Heart right ventricle (tissue), 16 donors: ENCODE measurements at regions not wholly inside any gene's neighbourhood (a gene's known extent, or its start where the extent isn't known, plus 50 kb on each side); places are given as distances from the start of the nearest gene placed in this dataset.

Source experiments
- ATAC-seq, 8 donors: fragments of 200-7000 bp; cut with Tn5 transposase; one replicate each; pipeline ENCODE4 v1.9.1; 2020; ENCODE audit warnings: mild to moderate bottlenecking in 8 of 8, moderate library complexity in 8 of 8, moderate number of reproducible peaks in 1 of 8
- DNase-seq, 2 donors: peaks; one replicate each; pipeline ENCODE4 v3.0.0-alpha.2; 2020
- H3K27ac ChIP-seq, 10 donors: fragments of 200-600 bp; sonication (generic) in 2 of 10; one replicate each; pipeline versions ENCODE4 v1.5.0 to v1.8.0; 2020 to 2022; ENCODE audit warnings: mild to moderate bottlenecking in 3 of 10
- H3K27me3 ChIP-seq, 7 donors: fragments of 200-600 bp; one replicate each; pipeline ENCODE4 v1.8.0; 2021 to 2022; ENCODE audit warnings: mild to moderate bottlenecking in 2 of 7
- H3K36me3 ChIP-seq, 9 donors: fragments of 200-600 bp; sonication (generic) in 1 of 9; one replicate each; pipeline versions ENCODE4 v1.5.0 to v1.8.0; 2020 to 2022; ENCODE audit warnings: mild to moderate bottlenecking in 2 of 9
- H3K4me1 ChIP-seq, 9 donors: fragments of 200-600 bp; sonication (generic) in 1 of 9; one replicate each; pipeline versions ENCODE4 v1.5.0 to v1.8.0; 2020 to 2022; ENCODE audit warnings: mild to moderate bottlenecking in 4 of 9
- H3K4me3 ChIP-seq, 10 donors: fragments of 200-600 bp; sonication (generic) in 2 of 10; one replicate each; pipeline versions ENCODE4 v1.5.0 to v1.8.0; 2020 to 2022; ENCODE audit warnings: mild to moderate bottlenecking in 7 of 10, moderate library complexity in 2 of 10
- H3K9me3 ChIP-seq, 11 donors: fragments of 200-600 bp in 10 of 11; sonication (generic) in 2 of 11; one replicate each; pipeline versions ENCODE4 v1.5.0 to v1.8.0; 2013 to 2022; ENCODE audit warnings: mild to moderate bottlenecking in 2 of 11, control low read depth in 1 of 11, moderate library complexity in 1 of 11
- CTCF ChIP-seq, 9 donors: fragments of 200-600 bp; sonication (generic) in 2 of 9; IDR thresholded peaks; one replicate each; pipeline versions ENCODE4 v1.5.0 to v1.8.0; 2021 to 2022; ENCODE audit warnings: antibody characterized with exemption in 9 of 9, mild to moderate bottlenecking in 5 of 9, moderate library complexity in 1 of 9
- WGBS, 2 donors: extraction: QIAGEN DNeasy Blood & Tissue Kit; methylation state at CpG; one replicate each; pipeline ENCODE4 v1.1.7; 2013; ENCODE audit warnings: inconsistent platforms in 1 of 2; 5-methylcytosine and 5-hydroxymethylcytosine counted together
- intact Hi-C, 10 donors: fragments of 100-400 bp; cut with DNase I; formaldehyde crosslinking; loops; one replicate each; pipeline versions ENCODE4 v1.11.1 to v1.14.2; 2022
- donor health status: Arrhythmogenic right ventricular cardiomyopathy.
- donor health status: ischemic (EF 13 %, LVEDD 7.1; RV severe dilation, severe dysfunction).
- donor health status: healthy with polysubstance abuse.
- donor health status: DM: no; HTN: yes; CAD: no.
- donor health status: DM: no; HTN: no; CAD: no.
- donor health status: ischemic (EF 25% LVEDD 6.9; RV normal size, moderate dysfunction).
- donor health status: ischemic (EF 25% LVEDD 5.7; RV mildly dilated, moderate dysfunction).
- donor health status: healthy.
- donor health status: DM: yes; HTN: yes; CAD: no.
- donor health status: Ischemic cardiomyopathy.
- donor health status: ischemic (EF 35%, LVEDD 5.7; RV mildly dilated, moderate dysfunction).
- donor health status: nonischemic (EF 11% LVEDD 7.7; RV severe dilation, severe dysfunction).
- donor health status: DM: yes; HTN: yes; CAD: no.
- donor health status: PGD.
- donor health status: ischemic (EF 29% LVEDD 5.4; RV normal size, mild dysfunction).
- donor health status: nonischemic (EF 23%, LVEDD 6.1; RV moderate dilation, normal function).

DNA sequence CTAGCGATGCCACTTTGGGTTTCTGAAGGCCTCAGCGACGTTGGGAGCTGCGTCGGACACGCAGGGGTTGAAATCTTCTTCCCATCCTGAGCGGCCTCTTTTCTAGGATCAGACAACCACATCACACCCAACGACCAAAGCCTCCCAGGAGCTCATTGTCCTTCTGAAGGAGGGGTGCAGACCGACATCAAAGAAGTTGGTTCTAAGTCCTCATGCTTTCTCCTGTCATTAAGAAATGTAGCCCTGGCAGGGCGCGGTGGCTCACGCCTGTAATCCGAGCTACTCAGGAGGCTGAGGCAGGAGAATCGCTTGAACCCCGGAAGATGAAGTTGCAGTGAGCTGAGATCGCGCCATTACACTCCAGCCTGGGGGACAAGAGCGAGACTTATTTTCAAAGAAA, 1681.9 kb downstream of the TP53TG3F start:
- TF ChIP-seq CTCF (IDR thresholded peaks at IDR 0.05), result no peak
- no peaks in the 10 kb centered on the region for H3K4me1 ChIP-seq
- no peaks in the 10 kb centered on the region for H3K27me3 ChIP-seq
- peaks cover 0 to 61% (median 0%) of the 10 kb centered on the region in 11 donors for H3K9me3 ChIP-seq
- ATAC-seq (no peak), DNase-seq (no peak)
- no peak overlapping the region for H3K4me3 ChIP-seq
- 74 to 76% methylated on average over 18 of the region's 18 CpGs for WGBS, 2 donors
- H3K27ac ChIP-seq, result no peak overlapping the region
- intact Hi-C loops, result no loop called here
- H3K36me3 ChIP-seq, result no peaks in the 10 kb centered on the region

DNA sequence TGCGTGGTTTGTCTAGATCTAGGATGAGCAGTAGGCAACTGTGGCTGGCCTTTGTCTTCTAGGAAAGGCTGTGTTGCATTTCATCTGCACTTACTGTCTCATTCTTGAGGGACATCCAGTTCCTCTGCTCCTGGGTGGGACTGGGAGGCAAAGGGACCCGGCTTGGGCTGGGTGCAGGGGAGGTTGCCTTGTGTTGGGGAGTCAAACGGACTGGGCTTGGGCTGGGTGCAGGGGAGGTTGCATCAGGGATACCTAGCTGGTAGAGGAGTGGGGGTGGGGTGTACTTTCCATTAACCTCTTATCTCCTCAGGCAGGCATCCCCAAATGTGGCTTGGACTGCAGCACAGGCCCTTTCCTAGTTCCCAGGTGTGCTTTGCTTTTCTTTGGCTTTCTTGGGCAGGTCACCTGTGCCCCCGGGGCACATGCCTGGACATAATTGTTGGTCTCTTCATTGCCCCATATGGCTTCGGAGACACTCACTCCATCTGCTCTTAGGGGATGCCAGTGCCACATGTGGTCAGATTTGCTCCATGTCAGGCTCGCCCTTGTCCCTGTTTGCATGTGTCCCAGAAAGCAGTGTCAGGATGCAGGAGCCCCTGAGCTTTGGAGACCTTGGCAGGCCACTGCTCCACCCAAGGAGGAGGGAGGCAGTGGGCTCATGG, 1682.9 kb downstream of the TP53TG3F start:
- 50 to 58% methylated on average over 6 of the region's 6 CpGs for WGBS, 2 donors
- intact Hi-C loops, result no loop called here
- H3K9me3 ChIP-seq, result peaks cover 0 to 71% (median 0%) of the 10 kb centered on the region in 11 donors
- H3K4me3 ChIP-seq, result no peak overlapping the region
- no peaks in the 10 kb centered on the region for H3K4me1 ChIP-seq
- H3K27me3 ChIP-seq, result no peaks in the 10 kb centered on the region
- H3K36me3 ChIP-seq, result no peaks in the 10 kb centered on the region
- ATAC-seq, result no peak
- DNase-seq, result no peak
- TF ChIP-seq CTCF (IDR thresholded peaks at IDR 0.05), result no peak
- no peak overlapping the region for H3K27ac ChIP-seq

- intact Hi-C loops, result no loop called here
- Histone ChIP-seq H3K4me3 (no peak overlapping the region), H3K36me3 (no peaks in the 10 kb centered on the region), H3K9me3 (peaks cover 0 to 76% (median 0%) of the 10 kb centered on the region in 11 donors), H3K4me1 (no peaks in the 10 kb centered on the region), H3K27ac (no peak overlapping the region), H3K27me3 (no peaks in the 10 kb centered on the region)
- DNase-seq, result no peak
- TF ChIP-seq CTCF (IDR thresholded peaks at IDR 0.05), result no peak
- ATAC-seq, result no peak
- 86 to 87% methylated on average over 11 to 12 of the region's 12 CpGs for WGBS, 2 donors
Observed at GRCh38 chr16:35142809-35143192, 1683.4 kb downstream of the TP53TG3F start.

GRCh38 chr16:35144212-35144932, 1685.0 kb downstream of the TP53TG3F start:
- Histone ChIP-seq H3K27me3 (no peaks in the 10 kb centered on the region), H3K4me3 (no peak overlapping the region), H3K9me3 (peaks cover 0 to 92% (median 0%) of the 10 kb centered on the region in 11 donors), H3K4me1 (no peaks in the 10 kb centered on the region), H3K36me3 (no peaks in the 10 kb centered on the region), H3K27ac (no peak overlapping the region)
- intact Hi-C loops, result no loop called here
- no peak for TF ChIP-seq CTCF (IDR thresholded peaks at IDR 0.05)
- no peak for ATAC-seq
- WGBS, 2 donors, result 73 to 76% methylated on average over 22 of the region's 22 CpGs
- DNase-seq, result no peak
